ENCODE measurements at regions not wholly inside any gene's neighbourhood (a gene's known extent, or its start where the extent isn't known, plus 50 kb on each side); places are given as distances from the start of the nearest gene placed in this dataset.

DNA sequence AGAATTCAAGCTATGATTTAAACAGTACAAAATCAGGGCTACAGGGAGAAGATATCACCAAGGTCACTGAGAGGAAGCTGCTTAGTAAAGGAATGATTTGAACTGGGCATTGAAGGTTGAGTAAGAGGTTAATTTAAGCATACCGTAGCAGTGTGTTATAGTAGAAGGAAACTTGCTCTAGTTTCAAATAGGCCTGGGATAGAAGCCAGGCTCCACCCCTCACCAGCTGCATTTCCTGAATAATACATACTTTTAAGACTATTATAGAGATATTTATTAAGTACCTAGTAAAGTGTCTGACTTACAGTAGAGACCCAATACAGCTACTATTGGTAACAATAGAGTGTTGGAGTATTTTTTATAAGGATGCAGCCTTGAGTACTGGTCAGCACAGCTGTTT is 118.0 kb upstream of the GLRA2 start:
- Histone ChIP-seq H3K4me3 (replicated peaks; ENCODE audit: insufficient read depth, low read length) (no peak overlapping the region), H3K27me3 (ENCODE audit: insufficient read depth, poor library complexity, severe bottlenecking) (no peaks in the 10 kb centered on the region), H3K27ac (replicated peaks) (no peak overlapping the region)
- TF ChIP-seq POLR2AphosphoS5 (IDR thresholded peaks at IDR 0.05; ENCODE audit: low read depth), result no peak
- TF ChIP-seq, protein P1, sequence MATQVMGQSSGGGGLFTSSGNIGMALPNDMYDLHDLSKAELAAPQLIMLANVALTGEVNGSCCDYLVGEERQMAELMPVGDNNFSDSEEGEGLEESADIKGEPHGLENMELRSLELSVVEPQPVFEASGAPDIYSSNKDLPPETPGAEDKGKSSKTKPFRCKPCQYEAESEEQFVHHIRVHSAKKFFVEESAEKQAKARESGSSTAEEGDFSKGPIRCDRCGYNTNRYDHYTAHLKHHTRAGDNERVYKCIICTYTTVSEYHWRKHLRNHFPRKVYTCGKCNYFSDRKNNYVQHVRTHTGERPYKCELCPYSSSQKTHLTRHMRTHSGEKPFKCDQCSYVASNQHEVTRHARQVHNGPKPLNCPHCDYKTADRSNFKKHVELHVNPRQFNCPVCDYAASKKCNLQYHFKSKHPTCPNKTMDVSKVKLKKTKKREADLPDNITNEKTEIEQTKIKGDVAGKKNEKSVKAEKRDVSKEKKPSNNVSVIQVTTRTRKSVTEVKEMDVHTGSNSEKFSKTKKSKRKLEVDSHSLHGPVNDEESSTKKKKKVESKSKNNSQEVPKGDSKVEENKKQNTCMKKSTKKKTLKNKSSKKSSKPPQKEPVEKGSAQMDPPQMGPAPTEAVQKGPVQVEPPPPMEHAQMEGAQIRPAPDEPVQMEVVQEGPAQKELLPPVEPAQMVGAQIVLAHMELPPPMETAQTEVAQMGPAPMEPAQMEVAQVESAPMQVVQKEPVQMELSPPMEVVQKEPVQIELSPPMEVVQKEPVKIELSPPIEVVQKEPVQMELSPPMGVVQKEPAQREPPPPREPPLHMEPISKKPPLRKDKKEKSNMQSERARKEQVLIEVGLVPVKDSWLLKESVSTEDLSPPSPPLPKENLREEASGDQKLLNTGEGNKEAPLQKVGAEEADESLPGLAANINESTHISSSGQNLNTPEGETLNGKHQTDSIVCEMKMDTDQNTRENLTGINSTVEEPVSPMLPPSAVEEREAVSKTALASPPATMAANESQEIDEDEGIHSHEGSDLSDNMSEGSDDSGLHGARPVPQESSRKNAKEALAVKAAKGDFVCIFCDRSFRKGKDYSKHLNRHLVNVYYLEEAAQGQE (IDR thresholded peaks at IDR 0.05; ENCODE audit: insufficient replicate concordance, low read depth), result no peak
- TF ChIP-seq, protein P2, sequence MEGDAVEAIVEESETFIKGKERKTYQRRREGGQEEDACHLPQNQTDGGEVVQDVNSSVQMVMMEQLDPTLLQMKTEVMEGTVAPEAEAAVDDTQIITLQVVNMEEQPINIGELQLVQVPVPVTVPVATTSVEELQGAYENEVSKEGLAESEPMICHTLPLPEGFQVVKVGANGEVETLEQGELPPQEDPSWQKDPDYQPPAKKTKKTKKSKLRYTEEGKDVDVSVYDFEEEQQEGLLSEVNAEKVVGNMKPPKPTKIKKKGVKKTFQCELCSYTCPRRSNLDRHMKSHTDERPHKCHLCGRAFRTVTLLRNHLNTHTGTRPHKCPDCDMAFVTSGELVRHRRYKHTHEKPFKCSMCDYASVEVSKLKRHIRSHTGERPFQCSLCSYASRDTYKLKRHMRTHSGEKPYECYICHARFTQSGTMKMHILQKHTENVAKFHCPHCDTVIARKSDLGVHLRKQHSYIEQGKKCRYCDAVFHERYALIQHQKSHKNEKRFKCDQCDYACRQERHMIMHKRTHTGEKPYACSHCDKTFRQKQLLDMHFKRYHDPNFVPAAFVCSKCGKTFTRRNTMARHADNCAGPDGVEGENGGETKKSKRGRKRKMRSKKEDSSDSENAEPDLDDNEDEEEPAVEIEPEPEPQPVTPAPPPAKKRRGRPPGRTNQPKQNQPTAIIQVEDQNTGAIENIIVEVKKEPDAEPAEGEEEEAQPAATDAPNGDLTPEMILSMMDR (IDR thresholded peaks at IDR 0.05; ENCODE audit: insufficient read depth, low read length), result no peak
- no peak for TF ChIP-seq GABPA (IDR thresholded peaks at IDR 0.05; ENCODE audit: low read depth)
- TF ChIP-seq SPI1 (IDR thresholded peaks at IDR 0.05; ENCODE audit: borderline replicate concordance, low read depth), result no peak
- DNase-seq (ENCODE audit: low read depth in 1 of 2, low spot score in 1 of 2), result no peak

DNA sequence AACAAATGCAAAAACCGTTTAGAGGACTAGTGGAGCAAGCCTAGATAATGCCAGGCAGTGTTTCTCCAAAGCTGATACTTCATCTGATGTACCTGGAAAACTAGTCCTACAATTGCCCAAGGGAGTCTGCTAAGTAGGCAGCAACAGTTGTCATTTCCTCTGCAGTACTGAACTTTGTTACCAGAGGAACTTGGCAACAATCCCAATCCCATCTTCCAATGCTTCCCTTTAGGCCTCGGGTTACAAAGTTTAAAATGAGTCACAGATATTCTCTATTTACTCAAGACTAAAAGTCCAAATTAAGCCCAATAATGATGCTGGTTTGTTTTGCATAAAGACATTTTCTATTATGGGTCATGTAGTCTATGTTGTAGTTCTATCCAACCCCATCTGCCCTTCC is 120.0 kb upstream of the GLRA2 start:
- no peak for DNase-seq (ENCODE audit: low read depth in 1 of 2, low spot score in 1 of 2)
- H3K27me3 ChIP-seq (ENCODE audit: insufficient read depth, poor library complexity, severe bottlenecking), result no peaks in the 10 kb centered on the region
- H3K27ac ChIP-seq (replicated peaks), result no peak overlapping the region
- H3K4me3 ChIP-seq (replicated peaks; ENCODE audit: insufficient read depth, low read length), result no peak overlapping the region
- TF ChIP-seq GABPA (IDR thresholded peaks at IDR 0.05; ENCODE audit: low read depth), result no peak
- TF ChIP-seq, protein P1 (IDR thresholded peaks at IDR 0.05; ENCODE audit: insufficient replicate concordance, low read depth), result no peak
- TF ChIP-seq, protein P2 (IDR thresholded peaks at IDR 0.05; ENCODE audit: insufficient read depth, low read length), result no peak
- no peak for TF ChIP-seq POLR2AphosphoS5 (IDR thresholded peaks at IDR 0.05; ENCODE audit: low read depth)
- TF ChIP-seq SPI1 (IDR thresholded peaks at IDR 0.05; ENCODE audit: borderline replicate concordance, low read depth), result no peak

DNA sequence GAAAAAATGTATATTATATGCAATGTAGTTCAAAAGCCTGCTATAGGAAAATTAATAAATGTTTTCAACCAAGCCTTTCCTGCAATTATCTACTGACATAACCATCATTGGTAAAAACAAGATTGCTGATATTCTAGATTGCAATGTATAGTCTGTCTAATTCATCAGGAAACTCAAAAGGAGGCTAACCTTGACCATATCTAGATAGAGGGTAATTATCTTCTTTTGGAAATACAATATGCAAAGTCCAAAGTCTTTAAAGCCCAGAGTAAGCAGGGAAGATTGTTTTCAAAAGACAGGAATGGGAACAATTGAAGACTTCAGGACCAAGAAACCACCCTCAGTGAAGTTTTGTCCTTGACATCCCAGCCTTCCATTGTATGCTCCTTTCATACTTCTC is 123.1 kb upstream of the GLRA2 start:
- no peak for TF ChIP-seq SPI1 (IDR thresholded peaks at IDR 0.05; ENCODE audit: borderline replicate concordance, low read depth)
- TF ChIP-seq, protein P1 (IDR thresholded peaks at IDR 0.05; ENCODE audit: insufficient replicate concordance, low read depth), result no peak
- TF ChIP-seq POLR2AphosphoS5 (IDR thresholded peaks at IDR 0.05; ENCODE audit: low read depth), result no peak
- TF ChIP-seq GABPA (IDR thresholded peaks at IDR 0.05; ENCODE audit: low read depth), result no peak
- TF ChIP-seq, protein P2 (IDR thresholded peaks at IDR 0.05; ENCODE audit: insufficient read depth, low read length), result no peak
- Histone ChIP-seq H3K4me3 (replicated peaks; ENCODE audit: insufficient read depth, low read length) (no peak overlapping the region), H3K27ac (replicated peaks) (no peak overlapping the region), H3K27me3 (ENCODE audit: insufficient read depth, poor library complexity, severe bottlenecking) (no peaks in the 10 kb centered on the region)
- no peak for DNase-seq (ENCODE audit: low read depth in 1 of 2, low spot score in 1 of 2)
